ENCODE measurements at regions not wholly inside any gene's neighbourhood (a gene's known extent, or its start where the extent isn't known, plus 50 kb on each side); places are given as distances from the start of the nearest gene placed in this dataset.
"Not testable (repeated sequence)": the region's sequence is repeated elsewhere in the genome, so short reads cannot be mapped to it uniquely, and the experiment has no call there.

DNA sequence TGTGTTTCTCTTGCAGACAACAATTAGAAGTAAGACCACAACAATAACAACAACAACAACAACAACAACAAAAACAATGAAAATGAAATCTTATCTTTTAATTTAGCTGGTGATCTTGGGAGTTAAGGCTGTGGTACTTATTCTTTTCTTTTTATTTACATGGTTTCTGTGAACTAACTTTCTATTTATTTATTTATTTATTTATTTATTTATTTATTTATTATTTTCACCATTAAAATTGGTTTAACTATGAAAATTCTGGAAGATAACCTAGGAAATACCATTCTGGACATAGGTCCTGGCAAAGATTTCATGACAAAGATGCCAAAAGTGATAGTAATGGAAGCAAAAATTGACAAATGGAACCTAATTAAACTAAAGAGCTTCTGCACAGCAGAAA, 102.5 kb upstream of the PNPT1 start:
- intact Hi-C loops (cut with micrococcal nuclease) = no loop called here

GRCh38 chr2:55793602-55794001, 100.0 kb upstream of the PNPT1 start:
- H3K4me3 ChIP-seq (replicated peaks in 1 of 3; ENCODE audit: insufficient read depth in 1 of 3, low read depth in 1 of 3, low read length in 3 of 3); dilution Hi-C loops (cut with MboI; ENCODE audit: extremely low pct_ligation_motif_present, low sequenced_read_pairs); H3K27me3 ChIP-seq (ENCODE audit: control insufficient read depth in 2 of 2, insufficient read depth in 2 of 2, low read length in 2 of 2); H3K9ac ChIP-seq (replicated peaks; ENCODE audit: extremely low read depth, insufficient read depth, low read length); H3K4me2 ChIP-seq (ENCODE audit: insufficient read depth, low read length); FAIRE-seq; H2AFZ ChIP-seq (ENCODE audit: low read depth, low read length); H3K9me3 ChIP-seq (replicated peaks; ENCODE audit: control insufficient read depth, insufficient read depth, low read length); H3K36me3 ChIP-seq (ENCODE audit: control insufficient read depth in 2 of 2, extremely low read depth in 1 of 2, insufficient read depth in 2 of 2, low read length in 2 of 2); H3K9me1 ChIP-seq (replicated peaks; ENCODE audit: control insufficient read depth, extremely low read depth, insufficient read depth, low read length); H3K79me2 ChIP-seq (ENCODE audit: control insufficient read depth, insufficient read depth, low read length); H4K20me1 ChIP-seq (replicated peaks; ENCODE audit: control insufficient read depth, extremely low read depth, insufficient read depth, low read length); intact Hi-C loops (cut with micrococcal nuclease); H3K27ac ChIP-seq (ENCODE audit: insufficient read depth, low read depth, low read length); DNase-seq (ENCODE audit: low read depth, low spot score); POLR2A ChIA-PET; H3K4me1 ChIP-seq (ENCODE audit: control insufficient read depth, extremely low read depth, insufficient read depth, low read length); CTCF ChIA-PET; BruUV-seq (replicated peaks): not testable (repeated sequence)

More for the DNA sequence above, 102.5 kb upstream of the PNPT1 start:
- no peak overlapping the region for H3K4me3 ChIP-seq (replicated peaks in 1 of 3; ENCODE audit: insufficient read depth in 1 of 3, low read depth in 1 of 3, low read length in 3 of 3)
- no peaks in the 10 kb centered on the region for H3K9me1 ChIP-seq (replicated peaks; ENCODE audit: control insufficient read depth, extremely low read depth, insufficient read depth, low read length)
- H3K4me2 ChIP-seq (ENCODE audit: insufficient read depth, low read length) = no peak overlapping the region
- no peaks in the 10 kb centered on the region for H3K79me2 ChIP-seq (ENCODE audit: control insufficient read depth, insufficient read depth, low read length)
- DNase-seq (ENCODE audit: low read depth, low spot score) (no peak), FAIRE-seq (no peak)
- no peak overlapping the region for H3K27ac ChIP-seq (ENCODE audit: insufficient read depth, low read depth, low read length)
- no peak overlapping the region for H2AFZ ChIP-seq (ENCODE audit: low read depth, low read length)
- no peaks in the 10 kb centered on the region for H3K4me1 ChIP-seq (ENCODE audit: control insufficient read depth, extremely low read depth, insufficient read depth, low read length)
- no peaks in the 10 kb centered on the region for H3K36me3 ChIP-seq (ENCODE audit: control insufficient read depth in 2 of 2, extremely low read depth in 1 of 2, insufficient read depth in 2 of 2, low read length in 2 of 2)
- no peaks in the 10 kb centered on the region for H4K20me1 ChIP-seq (replicated peaks; ENCODE audit: control insufficient read depth, extremely low read depth, insufficient read depth, low read length)
- ChIA-PET POLR2A (no interaction called here), CTCF (interaction anchor here (0.9 kb wide), 1 partner anchor 41 kb away, joined by 3 read pairs; no protein-coding TSS in a partner anchor)
- no peaks in the 10 kb centered on the region for H3K27me3 ChIP-seq (ENCODE audit: control insufficient read depth in 2 of 2, insufficient read depth in 2 of 2, low read length in 2 of 2)
- no peaks in the 10 kb centered on the region for H3K9me3 ChIP-seq (replicated peaks; ENCODE audit: control insufficient read depth, insufficient read depth, low read length)
- TF ChIP-seq CTCF (IDR thresholded peaks at IDR 0.05; ENCODE audit: extremely low read depth in 1 of 2, insufficient read depth in 1 of 2, low read depth in 1 of 2, low read length in 2 of 2) (no peak), MAX (IDR thresholded peaks at IDR 0.05; ENCODE audit: insufficient read depth, insufficient read length) (no peak), EZH2 (IDR thresholded peaks at IDR 0.05; ENCODE audit: borderline replicate concordance, low read depth, low read length, severe bottlenecking) (no peak), GATA2 (IDR thresholded peaks at IDR 0.05; ENCODE audit: insufficient read depth, insufficient read length, low read depth, low read length) (no peak)
- dilution Hi-C loops (cut with MboI; ENCODE audit: extremely low pct_ligation_motif_present, low sequenced_read_pairs) = no loop called here
- no peak overlapping the region for H3K9ac ChIP-seq (replicated peaks; ENCODE audit: extremely low read depth, insufficient read depth, low read length)
- no TSS peak for BruUV-seq (replicated peaks)
